Renal cortical epithelial cell (primary cell): ENCODE measurements at regions not wholly inside any gene's neighbourhood (a gene's known extent, or its start where the extent isn't known, plus 50 kb on each side); places are given as distances from the start of the nearest gene placed in this dataset.

ENCODE experiments used
- DNase-seq: peaks from one replicate; pipeline ENCODE4 v3.0.0-alpha.2; 2011; ENCODE audit warnings: low read depth

DNA sequence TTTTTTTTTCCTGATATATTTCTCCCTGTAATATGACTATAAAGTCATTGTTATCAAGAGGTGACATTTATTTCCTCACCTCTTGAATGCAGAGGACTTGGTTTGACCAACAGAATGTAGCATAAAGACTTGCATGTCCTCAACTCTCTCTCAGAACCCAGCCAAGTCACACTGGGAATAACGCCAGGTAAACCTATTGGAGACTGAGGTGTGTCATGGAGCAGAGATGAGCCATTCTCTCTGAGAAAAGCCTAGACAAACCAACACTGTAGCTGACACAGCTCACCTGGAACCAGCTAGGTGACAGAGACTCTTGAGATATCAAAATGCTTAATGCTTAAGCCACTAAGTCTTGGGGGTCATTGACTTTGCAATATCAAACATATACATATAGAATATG lies 533.6 kb downstream of the HAO1 start:
- no peak for DNase-seq

DNA sequence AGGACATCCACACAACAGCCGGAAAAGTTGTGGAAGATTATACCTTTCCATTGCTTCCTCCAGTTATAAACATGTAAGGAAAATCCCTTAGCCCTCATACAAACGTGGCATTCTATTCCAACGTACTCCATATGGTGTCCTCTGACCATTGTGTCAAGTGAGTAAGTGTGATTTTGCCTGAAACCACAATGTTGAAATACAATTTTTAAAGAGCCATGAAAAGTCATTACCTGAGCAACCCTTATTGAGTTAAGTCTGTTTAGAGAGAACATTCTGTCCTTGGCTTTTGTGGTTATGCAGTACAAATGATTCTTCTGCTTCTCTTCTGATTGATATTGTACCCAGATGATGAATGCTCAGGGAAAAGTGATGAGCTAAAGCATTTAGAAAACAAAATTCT lies 530.1 kb downstream of the HAO1 start:
- DNase-seq = peak; percentile 43

DNA sequence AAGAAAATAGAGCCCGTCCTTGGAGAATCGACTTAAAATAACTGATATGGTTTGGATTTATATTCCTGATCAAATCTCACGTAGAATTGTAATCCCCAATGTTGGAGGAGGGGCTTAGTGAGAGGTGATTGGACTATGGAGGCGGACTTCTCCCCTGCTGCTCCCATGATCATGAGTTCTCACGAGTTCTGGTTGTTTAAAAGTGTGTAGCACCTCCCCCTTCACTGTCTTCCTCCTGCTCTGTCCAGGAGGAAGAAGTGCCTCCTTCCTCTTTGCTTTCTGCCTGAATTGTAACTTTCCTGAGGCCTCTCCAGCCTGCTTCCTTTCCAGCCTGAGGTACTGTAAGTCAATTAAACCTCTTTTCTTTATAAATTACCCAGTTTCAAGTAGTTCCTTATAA lies 529.2 kb downstream of the HAO1 start:
- no peak for DNase-seq

DNA sequence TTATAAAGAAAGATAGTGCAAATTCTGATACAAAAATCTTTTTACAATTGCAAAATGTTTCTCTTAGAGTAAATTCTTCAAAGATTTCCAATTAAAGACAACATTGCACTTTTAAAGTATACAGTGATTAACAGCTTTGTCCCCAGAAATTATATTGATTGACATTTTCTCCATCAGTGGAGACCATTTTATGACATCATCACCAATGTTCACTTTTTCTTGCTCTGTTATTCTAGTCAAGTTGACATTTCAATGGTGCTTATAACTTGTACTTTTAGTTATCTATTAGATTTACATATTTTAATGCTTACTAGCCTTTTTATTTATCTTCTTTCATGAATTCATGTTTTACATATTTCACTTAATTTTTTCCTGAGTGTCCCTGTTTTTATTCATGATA lies 524.8 kb downstream of the HAO1 start:
- no peak for DNase-seq

DNA sequence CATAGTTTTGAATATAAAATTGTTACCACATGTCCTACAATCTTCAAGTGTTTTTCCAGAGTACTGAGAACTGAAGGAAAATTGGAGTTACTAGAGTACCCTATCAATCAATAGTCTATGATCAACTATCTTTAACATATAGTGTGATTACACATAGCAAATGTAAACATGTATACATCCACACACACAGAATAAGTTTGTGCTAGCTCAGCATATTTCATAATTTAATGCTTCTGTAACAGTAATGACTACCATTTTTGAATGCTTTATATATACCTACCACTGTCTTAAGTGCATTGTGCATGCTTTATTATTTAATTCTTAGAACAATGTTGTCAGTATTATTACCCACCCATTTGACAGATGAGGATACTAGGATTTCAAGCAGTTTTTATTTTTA lies 523.9 kb downstream of the HAO1 start:
- DNase-seq = no peak

DNA sequence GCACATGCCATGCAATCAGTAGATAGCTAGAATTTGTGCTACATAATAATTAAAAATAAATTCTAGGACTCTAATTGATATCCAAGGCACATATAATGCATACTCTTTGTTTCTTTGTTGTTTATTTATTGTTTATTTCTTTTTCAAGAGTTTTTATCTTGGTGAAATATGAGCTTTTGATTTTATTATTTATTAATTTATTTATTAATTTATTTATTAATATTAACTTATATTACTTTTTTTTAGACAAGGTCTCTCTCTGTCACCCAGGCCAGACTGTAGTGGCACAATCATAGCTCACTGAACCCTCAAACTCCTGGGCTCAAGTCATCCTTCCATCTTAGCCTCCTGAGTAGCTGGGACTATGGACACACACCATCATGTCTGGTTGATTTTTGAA lies 519.9 kb downstream of the HAO1 start:
- no peak for DNase-seq

DNA sequence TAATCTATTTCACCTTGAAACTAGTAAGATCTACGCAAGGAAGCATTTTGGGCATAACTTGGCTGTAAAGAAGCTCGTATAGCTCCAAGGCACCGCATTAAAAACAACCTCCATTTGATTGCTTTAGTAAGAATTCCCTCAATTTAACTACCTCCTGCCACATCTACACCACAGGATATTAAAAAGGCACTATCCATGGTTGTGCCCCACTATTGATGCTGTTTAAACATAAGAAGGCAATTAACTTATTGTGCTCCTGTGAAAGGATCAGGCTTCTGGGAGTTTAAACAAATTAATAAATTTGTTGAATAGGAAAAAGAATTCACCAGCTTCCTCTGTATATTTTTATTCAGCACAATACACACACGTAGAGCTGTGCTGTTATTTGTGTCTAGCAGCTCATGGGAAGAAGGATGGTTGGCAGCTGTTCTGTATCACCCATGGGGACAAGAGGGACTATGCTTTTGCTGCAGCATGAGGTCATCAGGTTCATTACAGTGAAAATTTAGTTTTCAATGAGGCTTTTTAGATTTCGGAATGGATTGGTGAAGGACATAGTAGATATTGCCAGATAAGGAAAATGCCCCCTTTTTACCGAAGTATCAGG lies 513.3 kb downstream of the HAO1 start:
- DNase-seq = no peak

DNA sequence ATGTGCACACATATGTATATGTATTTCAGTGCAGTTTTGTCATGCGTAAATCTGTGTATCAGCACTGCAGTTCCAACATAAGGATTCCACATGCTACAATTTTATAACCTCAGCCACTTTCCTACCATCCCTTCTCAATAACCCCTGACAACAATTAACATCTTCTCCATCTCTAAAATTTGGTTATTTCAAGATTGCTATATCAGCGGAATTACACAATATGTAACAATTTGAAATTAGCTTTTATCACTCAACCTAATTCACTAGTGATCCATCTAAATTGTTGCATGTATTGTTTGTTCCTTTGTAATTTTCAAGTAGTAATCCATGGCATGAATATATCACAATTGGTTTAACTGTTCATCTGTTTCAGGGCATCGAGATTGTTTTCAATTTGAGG lies 511.3 kb downstream of the HAO1 start:
- DNase-seq = no peak

DNA sequence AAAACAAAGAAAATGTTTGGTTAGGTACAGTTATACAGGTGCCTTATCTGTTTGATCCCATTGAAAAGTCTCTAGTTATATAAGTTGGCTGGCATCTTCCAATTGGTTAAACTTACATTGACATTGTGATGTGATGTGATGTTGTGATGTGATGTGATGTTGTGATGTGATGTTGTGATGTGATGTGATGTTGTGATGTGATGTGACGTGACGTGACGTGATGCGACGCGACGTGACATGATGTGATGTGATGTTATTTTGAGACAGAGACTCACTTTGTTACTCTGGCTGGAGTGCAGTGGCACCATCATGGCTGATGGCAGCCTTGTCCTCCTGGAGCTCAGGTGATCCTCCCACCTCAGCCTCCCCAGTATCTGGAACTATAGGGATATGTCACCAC lies 507.6 kb downstream of the HAO1 start:
- DNase-seq = no peak

DNA sequence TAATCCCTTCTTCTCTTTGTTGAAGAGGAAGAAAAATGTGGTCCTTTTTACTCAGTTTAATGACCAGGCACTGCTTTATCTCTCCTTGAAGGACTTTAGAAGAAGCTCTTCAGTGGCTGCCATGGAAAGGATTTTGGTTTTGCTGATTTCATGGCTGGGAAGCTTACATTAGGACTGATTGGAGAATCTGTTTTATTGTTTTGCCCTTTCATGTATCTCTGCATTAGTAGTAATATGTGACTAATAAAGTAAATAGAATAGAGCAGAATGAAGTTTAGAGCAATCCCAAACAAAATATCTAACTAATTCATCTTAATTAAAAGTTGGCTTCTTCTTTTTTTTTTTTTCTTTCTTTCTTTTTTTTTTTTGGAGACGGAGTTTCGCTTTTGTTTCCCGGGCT lies 502.9 kb downstream of the HAO1 start:
- DNase-seq = no peak

DNA sequence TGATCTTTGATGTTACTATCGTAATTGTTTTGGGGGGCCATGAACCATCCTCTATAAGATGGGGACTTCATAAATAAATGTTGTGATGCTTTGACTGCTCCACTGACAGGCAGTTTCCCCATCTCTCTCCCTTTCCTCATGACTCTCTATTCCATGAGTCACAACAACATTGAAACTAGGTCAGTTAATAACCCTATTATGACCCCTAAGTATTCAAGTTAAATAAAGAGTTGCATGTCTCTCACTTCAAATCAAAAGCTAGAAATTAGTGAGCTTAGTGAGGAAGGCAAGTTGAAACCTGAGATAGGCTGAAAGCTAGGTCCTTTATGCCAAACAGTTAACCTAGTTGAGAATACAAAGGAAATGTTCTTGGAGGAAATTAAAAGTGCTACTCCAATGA lies 491.0 kb downstream of the HAO1 start:
- DNase-seq = peak; percentile 46

DNA sequence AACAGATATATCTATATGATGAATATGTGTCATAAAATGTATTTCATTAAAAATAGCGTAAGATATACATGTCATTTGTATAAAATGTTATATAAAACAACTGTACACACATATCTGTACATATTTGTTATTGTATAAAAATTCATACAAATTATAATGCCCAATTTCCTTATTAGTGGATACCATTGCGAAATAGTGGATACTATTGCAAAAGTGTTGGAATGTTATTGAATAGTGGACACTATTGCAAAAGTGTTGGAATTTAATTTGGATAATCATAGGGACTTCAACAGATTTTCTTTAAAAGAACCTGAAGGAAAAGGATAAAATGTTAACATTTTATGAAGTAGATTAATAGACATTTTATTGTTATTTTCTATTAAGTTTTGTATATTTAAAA lies 487.4 kb downstream of the HAO1 start:
- no peak for DNase-seq

DNA sequence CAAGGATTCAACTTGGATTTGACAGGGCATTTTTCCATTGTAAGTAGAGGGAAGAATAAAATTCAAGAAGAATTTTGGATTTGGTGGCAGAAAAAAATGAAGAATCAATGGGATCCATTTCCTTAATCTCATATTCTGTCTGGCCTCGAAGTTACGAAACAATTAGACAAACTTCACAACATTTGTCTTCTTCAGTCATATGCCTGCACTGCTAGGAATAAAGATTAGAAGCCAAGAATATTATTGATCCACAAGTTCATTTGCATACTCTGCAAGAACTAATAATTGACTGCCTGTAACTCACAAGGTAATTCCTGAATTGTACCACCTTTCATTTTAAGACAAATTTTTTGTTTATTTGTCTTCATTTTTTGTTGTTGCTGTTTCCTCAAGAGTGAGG lies 486.2 kb downstream of the HAO1 start:
- no peak for DNase-seq

DNA sequence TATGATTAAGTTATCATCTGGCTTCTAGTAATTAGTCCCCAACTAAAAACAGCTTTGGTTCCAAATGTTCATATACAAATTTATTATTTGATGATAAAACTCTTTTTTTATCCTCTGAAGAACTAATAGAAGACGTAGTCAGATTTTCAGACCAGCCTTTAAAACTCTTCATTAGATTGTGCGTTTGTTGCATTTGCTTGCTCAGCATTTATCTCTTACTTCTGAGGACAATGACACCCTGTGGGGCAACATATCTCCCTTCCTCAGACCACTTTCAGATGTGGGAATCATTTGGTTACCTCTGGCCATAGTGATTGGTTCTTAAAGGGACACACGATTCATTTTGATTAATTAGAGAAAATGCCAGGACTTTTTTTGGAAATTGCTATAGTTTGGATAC lies 481.8 kb downstream of the HAO1 start:
- no peak for DNase-seq

DNA sequence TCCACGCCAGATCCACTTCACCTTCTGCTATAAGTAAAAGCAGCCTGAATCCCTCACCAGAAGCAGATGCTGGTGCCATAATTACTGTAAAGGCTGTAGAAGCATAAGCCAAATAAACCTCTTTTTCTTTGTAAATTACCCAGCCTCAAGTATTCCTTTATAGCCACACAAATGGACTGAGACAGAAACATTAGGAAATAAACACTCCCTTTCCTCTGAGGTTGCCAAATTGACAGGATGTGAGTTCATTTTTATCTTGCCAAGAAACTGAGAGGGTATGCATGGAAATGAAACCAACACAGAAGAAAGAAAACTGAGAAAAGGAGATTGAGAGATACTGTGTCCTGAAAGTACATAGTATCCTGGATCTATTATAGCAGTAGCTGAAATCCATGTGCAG lies 481.2 kb downstream of the HAO1 start:
- DNase-seq = no peak

DNA sequence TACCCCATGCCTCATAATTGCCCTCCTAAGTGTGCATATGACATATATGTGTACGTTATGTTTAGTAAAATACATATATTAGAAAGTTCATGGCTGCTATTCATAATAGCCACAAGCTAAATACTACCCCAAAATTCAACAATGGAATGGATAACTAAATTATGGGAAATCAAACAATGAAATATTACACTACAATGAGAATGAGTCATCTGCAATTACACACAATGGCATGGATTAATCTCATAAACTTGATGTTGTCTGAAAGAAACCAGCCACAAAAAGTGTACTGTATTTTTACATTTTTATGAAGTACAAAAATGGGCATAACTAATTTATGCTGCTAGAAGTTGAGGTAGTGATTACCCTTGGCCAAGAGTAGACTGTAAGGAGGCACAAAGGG lies 477.0 kb downstream of the HAO1 start:
- no peak for DNase-seq

DNA sequence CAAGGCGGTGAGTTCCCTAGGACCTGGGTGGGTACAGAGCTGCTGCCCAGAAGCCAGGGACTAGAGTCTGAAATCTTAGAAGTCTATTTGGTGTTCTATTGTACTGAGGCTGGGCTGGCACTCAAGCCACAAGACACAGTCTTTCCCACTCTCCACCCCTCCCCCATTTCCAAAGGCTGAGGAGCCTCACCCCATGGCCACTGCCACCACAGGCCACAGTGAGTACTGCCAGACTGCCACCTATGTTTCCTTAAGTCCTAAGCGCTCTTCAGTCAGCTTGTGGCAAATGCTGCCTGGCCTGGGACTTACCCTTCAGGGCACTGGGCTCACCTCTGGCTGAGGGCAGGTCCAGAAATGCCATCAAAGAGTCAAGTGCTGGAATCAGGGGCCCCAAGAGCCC lies 469.3 kb downstream of the HAO1 start:
- no peak for DNase-seq

DNA sequence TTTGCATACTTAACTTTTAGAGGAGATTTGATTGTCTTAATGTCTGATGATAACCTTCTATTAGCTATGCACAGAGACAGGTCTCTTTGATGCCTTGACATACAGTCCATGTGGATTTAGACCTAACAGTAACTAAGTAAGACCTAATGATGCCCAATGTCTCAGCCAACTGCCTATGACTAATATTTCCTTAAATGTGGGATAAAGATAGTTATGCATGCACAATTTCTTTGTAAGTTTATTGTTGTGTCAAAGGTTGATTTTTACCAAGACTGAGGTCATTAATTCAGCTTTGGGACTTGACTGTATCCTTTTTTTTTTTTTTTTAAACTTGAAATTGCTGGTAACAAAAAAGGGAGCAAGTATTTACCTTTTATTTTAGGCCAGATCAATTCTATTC lies 450.0 kb downstream of the HAO1 start:
- no peak for DNase-seq

DNA sequence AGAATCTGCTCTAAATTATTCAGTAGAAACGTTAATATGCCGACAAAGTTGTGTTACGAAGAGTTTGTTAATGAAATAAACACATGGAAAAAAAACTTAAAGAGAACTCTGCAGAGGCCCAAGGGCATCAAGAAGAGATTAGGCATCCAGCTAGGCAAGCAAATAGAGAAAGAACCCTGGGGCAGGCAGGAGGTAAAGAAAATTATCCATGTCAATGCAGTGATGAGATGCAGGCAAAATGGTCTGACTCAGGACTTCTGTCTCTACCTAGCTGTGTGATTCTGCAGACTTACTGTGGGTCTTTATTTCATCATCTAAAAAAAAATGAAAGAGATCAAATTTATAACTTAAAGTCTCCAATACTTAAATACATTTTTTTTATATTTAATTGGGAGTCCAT lies 448.0 kb downstream of the HAO1 start:
- no peak for DNase-seq

DNA sequence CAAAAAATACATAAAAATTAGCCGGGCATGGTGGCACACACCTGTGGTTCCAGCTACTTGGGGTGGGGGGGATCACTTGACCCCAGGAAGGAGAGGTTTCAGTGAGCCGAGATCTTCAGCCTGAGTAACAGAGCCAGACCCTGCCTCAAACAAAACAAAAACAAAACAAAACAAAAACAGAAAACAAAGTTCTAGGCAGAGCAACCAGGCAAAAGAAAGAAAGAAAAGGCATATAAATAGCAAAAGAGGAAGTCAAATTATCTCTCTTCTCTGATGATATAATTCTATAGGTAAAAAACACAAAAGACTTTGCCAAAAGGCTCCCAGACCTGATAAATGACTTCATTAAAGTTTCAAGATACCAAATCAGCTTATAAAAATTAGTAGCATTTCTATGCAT lies 446.9 kb downstream of the HAO1 start:
- no peak for DNase-seq

DNA sequence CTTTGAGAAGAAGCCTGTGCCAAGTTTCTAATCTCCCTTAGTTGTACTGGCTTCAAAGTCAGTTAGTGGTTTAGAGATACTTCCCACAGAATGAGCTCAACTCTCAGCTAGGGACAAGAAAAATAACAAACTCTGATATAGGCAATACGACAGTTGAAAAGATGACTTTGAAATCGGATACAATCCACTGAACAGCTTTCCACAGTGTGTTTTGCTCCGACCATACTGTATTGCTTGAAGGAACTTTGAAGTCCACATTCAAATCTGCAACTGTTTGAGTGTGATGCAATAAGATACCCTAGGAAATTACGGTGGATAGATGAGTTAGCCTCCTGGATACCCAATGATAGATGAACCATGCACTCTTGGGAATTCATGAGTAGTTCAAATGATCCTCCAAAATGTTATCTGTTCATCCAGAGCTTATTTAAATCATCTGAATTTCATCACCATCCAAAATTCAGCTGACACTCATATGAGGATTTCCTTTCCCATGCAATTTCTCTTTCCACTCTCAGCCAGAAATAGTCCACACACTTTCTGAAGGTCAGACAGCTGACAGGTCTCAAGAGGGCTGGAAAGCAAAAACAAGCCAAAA lies 443.8 kb downstream of the HAO1 start:
- peak; percentile 16 for DNase-seq

DNA sequence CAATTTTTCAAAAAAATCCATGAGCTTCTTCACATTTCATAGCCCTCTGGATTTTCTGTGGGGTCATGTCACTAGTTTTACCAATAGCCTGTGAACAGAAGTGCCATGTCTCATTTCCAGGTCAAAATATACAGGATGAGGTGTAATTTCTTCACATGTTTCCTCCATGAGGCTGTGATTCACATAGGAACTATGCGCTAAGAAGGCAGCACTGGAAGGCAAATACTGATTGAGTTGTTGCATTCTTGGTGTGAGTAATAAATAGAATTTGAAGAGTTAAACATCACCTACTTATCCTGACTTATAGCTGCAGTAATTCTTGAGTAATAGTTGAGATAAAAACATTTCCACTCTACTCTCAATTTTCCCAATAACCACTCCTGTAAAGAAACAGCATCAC lies 442.3 kb downstream of the HAO1 start:
- DNase-seq = peak; percentile 99

DNA sequence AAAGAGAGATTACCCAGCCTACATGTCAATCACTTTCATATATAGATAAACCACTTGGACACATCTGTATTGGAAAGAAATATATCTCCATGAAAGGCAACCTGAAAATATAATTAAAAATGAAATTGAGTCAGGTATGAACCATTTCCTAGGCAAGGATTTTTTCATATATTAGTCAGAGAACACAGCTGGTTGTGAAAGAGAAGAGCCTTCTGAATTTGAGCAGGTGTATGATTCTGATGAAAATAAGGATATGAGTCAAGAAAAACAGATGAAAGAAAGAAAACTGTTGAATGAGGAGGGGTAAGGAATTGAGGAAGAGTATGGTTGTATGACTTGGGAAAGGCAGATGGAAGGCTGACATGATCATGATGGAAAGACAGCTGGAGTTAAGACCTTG lies 441.1 kb downstream of the HAO1 start:
- DNase-seq = peak; percentile 48

DNA sequence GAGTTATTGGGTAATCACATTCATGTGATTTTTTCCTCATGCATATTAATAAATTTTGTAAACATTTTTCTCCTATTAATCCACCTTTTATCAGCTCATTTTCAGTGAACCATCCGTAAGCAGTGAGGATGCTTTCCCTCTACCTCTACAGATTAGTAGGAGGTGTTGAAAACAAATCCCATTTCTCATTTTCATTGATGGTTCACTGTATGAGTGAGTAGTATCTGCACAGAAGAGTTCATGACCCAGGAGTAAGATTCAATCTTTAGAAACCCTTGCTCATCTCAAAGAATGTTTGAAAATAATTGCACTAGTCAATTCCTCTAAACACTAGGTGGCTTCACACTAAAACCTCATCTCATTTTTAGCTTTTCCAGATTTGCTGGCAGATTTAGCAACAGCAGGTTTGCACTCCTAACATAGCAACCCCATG lies 440.0 kb downstream of the HAO1 start:
- no peak for DNase-seq
